CD4-positive, alpha-beta T cell treated with Interleukin-6 for 4 hours (primary cell): ENCODE measurements at regions not wholly inside any gene's neighbourhood (a gene's known extent, or its start where the extent isn't known, plus 50 kb on each side); places are given as distances from the start of the nearest gene placed in this dataset.
"Not testable (repeated sequence)": the region's sequence is repeated elsewhere in the genome, so short reads cannot be mapped to it uniquely, and the experiment has no call there.

ENCODE experiments used
- DNase-seq: peaks from one replicate; pipeline ENCODE4 v3.0.0-alpha.2; 2020; ENCODE audit warnings: mixed read lengths

DNA sequence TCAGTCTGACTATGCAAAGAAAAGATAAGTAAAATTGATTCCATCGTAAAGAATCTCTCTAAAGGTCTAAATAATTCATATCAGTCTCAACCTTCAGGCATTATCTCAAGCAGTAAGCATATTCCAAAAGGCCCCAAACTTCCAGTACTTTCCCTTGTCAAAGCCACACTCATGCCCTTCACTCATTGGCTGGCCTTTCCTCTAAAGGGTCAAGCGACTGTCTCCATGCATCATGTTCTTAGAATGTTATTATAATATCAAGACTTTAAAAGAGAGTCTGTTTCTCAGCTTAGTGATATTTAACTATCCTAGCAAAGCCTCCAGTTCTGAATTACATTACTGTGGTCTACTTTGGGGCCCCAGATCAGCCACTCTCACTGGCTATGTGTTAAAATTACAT, 271.3 kb downstream of the MREG start:
- DNase-seq: no peak

DNA sequence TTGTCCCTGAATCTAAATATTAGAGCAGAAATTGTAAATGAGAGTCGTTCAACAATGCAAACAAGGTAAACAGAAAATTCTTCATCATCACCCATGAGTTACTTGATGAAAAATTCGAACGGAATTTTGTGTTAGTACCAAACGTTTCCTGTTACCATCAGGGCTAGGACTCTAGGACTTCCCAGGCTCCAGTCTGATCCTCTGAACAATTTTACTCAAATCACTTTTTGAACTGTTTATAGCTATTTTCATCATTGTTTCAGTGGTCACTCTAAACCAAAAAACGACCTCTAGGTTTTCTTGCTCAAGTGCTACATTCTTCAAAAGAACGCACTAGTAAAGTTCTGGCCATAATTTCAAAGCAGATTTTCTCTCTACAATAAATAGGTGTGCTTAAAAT, 273.3 kb downstream of the MREG start:
- no peak for DNase-seq

- no peak for DNase-seq
Measured at GRCh38 chr2:215738351-215738750, 275.0 kb downstream of the MREG start.

- no peak for DNase-seq
Measured at GRCh38 chr2:215737477-215737876, 275.9 kb downstream of the MREG start.

GRCh38 chr2:215736653-215737290, 276.6 kb downstream of the MREG start:
- no peak for DNase-seq

- DNase-seq: no peak
Measured at GRCh38 chr2:215731108-215731658, 282.2 kb downstream of the MREG start.

DNA sequence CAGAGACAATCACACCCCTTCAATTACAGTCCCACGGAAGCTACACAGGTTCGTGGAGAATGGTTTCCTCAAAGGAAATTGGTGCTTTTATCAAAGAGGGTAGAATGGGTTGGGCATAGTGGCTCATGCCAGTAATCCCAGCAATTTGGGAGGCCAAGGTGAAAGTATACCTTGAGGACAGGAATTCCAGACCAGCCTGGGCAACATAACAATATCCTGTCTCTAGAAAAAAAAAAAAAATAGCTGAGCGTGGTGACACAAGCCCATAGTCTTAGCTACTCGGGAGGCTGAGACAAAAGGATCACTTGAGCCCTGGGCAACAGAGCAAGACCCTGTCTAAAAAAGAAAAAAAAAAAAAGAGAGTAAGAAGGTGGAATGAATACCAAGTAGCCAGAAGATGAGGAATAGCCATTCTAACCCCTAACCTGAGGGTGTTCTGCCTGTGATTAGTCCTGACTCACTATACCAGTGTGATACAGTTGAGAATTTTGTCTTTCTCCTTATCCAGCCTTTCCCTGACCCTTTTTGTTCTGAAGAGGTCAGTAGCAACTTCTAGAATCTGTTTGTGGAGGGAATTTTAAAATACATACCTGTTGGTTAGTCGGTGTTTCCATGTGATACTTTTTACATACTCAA, 283.2 kb downstream of the MREG start:
- no peak for DNase-seq

DNA sequence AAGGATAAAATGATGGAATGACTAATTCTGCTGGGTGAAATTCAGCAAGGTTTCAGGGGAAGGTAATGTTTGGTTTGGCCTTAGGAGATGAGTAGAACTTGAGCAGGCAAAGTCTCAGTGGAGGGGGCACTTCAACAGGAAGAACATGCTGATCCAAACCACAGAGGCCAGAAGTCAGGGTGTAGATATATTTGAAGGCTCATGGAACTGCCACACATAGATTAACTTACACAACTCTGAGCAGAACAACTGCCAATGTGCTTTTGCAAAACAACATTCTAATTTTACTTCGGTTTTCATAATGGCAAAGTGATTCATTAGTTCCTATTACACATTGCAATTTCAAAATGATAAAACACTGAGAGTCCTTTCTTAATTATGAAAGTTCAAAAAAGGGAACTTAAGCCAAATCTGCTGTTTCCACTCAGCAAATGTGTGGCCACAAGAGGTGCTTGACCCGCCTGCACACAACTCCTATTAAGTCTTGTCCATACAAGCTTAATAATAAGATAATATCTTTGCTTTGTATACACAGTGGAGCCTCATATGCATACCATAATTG, 284.8 kb downstream of the MREG start:
- DNase-seq: no peak

DNA sequence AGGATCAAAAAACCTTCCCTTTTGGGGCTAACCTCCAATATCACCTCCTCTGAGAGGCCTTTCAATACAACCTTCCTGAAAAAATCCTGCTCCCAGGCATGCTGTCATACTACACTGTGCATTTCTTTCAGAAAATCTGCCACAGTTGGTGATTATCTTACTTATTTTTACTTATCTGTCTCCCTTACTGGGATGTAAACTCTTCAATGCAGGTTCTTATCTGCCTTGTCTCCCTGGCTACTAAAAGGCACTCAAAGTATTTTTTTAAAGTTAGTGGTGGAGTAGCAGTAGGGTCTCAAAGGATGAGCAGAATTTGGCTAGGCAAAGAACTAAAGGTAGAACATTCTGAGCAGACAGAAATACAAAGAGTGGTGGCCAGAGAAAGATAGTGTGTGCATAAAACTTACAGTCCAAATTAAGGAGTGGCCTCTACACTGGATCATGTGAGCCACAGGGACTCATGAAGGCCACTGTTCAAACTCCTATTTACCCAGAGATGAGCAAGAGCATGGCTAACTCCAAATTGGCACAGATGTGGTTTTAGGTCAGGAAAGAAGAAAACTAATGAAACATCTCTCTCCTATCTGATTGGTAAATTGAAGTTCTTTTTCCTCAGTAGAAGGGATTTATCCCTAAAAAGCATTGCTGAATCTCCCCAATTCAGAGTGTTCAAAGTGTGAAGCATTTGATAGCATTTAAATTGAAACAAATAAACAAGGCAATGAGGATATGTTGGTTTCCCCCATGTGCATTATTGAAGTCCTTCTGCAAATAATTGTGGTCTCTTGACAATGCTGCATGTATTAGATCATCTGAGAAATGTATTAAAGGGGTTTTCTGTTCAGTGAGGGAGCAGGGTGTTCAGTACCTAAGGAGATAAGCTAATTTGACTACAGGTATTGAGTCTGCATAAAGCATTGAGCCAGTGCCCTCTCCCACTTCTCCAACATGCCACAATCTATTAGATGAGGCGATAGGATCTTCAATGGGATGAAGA, 285.5 kb downstream of the MREG start:
- no peak for DNase-seq

DNA sequence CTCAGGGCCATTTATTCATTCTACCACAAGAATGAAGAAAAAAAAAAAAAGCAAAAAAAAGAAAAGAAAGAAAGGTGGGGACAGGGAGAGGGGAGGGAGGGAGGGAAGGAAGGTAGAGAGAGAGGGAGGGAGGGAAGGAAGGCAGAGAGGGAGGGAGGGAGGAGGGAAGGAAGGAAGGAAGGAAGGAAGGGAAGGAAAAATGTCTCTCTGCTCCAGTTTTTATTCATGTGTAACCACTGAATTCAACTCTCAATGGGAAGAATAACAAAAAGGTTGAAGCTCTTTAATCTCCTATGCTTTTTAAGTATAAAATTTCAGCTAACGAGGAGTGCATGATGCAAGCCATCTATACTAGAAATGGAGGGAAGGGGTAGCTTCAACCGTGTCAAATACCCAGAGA, 287.3 kb downstream of the MREG start:
- DNase-seq: no peak

DNA sequence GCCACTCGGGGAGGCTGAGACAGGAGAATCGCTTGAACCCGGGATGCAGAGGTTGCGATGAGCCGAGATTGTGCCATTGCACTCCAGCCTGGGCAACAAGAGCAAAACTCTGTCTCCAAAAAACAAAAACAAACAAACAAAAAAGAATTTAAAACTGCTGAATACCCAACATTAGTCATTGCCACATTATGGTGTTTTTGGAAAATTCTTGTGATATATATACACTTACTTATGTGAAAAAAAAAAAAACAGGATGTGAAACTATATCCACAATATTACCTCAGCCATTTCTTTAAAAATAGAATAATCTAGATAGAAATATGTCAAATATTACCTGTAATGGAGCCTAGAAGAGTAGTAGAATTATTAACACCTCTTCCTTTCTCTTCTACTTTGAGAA, 288.3 kb upstream of the FN1 start:
- DNase-seq: no peak

DNA sequence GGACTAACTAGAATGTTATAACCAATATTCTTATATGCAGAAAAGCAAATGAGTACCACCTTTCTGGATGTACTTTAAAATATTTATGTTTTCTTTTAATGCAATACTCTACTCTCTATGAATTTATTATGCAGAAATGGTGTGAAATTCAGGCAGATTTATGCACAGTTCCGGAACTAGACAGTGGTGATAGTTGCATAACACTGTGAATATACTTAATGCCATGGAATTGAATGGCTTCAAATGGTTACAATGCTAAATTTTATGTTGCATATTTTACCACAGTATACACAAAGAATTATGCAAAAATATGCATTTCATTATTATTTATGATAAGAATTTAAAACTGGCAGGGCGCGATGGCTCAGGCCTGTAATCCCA, 287.8 kb upstream of the FN1 start:
- no peak for DNase-seq

- no peak for DNase-seq
Measured at GRCh38 chr2:215722986-215723630, 287.2 kb upstream of the FN1 start.

DNA sequence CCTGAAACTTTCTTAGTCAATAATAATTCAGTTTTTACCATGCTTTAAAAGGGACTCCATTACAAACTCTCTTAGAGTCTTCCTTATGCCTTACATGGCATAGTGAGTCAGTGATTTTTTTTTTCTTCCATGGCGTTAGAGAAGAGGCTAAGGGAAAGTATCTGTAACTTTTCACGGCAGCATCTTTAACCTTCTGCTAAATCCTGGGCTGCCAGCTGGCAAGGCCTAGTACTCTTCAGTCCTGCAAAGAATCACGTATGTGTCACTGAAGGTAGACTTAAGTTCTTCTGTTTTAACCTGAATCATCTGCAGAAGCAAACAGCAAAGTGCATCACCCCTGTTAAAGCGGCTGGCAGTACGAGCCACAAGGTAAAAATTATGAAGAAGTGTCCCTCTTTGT, 286.3 kb upstream of the FN1 start:
- no peak for DNase-seq

DNA sequence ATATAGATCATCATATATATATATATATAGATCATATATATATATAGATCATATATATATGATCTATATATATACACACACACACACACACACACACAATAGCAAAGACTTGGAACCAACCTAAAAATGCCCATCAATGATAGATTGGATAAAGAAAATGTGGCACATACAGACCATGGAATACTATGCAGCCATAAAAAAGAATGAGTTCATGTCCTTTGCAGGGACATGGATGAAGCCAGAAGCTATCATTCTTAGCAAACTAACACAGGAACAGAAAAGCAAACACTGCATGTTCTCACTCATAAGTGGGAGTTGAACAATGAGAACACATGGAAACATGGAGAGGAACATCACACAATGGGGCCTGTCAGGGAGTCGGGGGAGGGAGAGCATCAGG, 285.6 kb upstream of the FN1 start:
- not testable (repeated sequence) for DNase-seq

DNA sequence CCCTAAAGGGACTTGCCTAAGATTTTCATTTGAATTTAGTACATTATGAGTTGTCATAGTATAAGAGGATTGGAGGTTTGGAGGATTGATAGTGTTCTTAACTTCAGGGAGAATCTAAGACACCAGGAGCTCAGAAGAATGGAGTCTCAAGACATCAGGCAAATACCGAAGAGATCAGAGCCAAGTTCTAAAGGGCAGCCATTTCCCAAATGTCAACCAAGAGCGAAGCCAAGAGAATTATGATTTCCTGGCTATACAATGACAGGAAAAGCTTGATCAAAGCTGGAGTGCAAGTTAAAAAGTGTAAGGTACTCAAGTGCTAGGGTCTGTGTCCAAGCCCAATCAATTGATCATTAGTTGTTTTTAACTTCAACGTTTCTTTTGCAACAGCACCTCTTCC, 283.0 kb upstream of the FN1 start:
- no peak for DNase-seq

DNA sequence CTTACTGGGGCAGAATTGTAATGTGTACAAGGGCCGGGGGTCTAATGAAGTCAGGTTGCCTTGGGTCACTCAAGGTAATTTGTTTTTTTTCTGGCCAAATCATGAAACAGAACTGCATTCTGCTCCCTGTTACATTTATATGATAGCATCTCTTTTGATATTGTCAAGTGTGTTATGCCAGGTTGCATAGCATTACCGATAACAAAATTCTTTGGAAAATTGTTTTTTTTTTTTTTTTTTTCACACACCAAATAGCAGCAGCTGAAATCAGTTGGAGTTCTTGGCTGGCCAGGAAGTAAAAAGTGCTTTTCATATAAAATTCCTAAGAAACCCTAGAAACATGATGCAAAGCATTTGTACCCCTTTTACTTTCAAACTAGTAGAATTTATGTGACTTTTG, 282.6 kb upstream of the FN1 start:
- DNase-seq: no peak

DNA sequence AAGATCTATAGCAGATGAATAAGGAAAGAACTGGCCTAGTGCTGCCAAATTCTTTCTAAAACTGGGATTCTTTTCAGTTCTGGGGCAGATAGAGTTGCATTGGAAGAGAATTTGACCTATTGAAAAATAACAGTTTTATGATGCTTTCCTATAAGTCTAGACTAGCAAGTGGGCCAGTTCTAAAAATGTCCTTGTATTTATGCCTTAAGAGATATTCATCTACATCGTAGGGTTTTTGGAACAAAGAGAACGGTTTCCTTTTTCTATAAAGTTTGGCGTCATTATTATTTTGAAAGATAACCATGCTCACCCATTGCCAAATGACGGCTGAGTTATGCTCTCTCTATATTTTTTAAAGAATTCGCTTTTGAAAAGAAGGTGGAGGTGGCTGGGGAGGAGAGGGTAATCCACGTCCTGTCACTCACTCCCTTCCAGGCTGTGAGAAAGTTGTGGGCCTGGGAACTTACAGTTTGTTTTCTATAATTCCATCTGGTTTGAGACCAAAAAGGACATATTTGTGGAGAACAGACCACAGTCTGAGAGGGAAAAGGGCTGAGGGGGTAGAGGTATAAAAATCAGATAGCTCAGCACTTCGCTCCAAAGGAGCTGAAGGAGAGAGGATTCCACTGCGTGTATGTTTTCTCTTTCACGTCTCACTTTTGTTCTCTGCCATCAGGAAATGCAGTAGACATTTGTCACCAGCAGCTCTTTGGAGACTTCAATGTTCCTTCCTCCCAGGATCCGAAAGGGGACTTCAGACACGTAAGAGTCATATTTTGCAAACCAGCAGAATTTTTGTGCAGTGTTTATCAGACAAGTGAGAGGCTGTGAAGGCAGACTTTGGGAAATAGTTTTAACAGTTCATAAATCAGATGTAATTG, 281.9 kb upstream of the FN1 start:
- no peak for DNase-seq

GRCh38 chr2:215716956-215717355, 281.1 kb upstream of the FN1 start:
- DNase-seq: no peak

- no peak for DNase-seq
Measured at GRCh38 chr2:215712871-215713790, 277.3 kb upstream of the FN1 start.
